ENCODE measurements at regions not wholly inside any gene's neighbourhood (a gene's known extent, or its start where the extent isn't known, plus 50 kb on each side); places are given as distances from the start of the nearest gene placed in this dataset.

GRCh38 chrX:22325096-22325495 lies 52.4 kb downstream of the CBLL2 start:
- no peak for DNase-seq

- no peak for DNase-seq
Measured at GRCh38 chrX:22329783-22330182, 57.1 kb downstream of the CBLL2 start.

- no peak for DNase-seq
Measured at GRCh38 chrX:22338740-22339139, 66.0 kb downstream of the CBLL2 start.

DNA sequence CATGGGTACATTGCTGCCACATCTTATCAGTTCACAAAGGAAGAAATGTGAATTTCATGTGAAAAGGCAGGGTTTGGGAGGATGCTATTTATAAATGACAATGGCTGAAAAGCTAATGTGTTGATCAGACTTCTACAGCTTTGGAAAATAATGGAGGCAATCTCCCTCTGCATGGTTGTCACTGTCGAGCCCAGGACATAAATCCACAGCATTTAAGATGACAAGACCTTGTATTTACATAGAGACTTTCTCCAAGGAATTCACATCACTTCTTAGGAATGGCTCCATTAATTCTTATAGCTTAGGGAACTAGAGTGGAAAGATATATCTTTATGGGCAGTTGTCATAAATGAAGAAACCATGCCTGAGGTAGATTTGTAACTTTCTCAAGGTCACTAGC lies 66.7 kb downstream of the CBLL2 start:
- DNase-seq = no peak

GRCh38 chrX:22340022-22340616 lies 67.4 kb downstream of the CBLL2 start:
- DNase-seq = no peak

- DNase-seq = no peak
Measured at GRCh38 chrX:22343192-22343591, 70.5 kb downstream of the CBLL2 start.

- no peak for DNase-seq
Measured at GRCh38 chrX:22345884-22346283, 73.2 kb downstream of the CBLL2 start.

DNA sequence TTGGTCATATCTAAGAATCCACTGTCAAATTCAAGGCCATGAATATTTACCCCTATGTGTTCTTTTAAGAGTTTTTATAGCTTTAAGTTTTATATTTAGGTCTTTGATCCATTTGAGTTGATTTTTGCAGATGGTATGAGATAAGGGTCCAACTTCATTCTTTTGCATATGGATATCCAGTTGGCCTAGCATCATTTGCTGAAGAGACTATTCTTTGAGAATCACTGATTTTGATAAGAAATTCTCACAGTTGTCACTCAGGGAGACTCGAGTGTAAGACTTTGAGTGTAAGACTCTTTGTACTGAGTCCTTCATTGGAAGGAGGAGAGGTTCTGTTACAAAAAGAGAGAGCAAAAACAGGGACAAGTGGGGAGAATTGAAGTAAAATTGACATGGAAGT lies 74.8 kb downstream of the CBLL2 start:
- no peak for DNase-seq

DNA sequence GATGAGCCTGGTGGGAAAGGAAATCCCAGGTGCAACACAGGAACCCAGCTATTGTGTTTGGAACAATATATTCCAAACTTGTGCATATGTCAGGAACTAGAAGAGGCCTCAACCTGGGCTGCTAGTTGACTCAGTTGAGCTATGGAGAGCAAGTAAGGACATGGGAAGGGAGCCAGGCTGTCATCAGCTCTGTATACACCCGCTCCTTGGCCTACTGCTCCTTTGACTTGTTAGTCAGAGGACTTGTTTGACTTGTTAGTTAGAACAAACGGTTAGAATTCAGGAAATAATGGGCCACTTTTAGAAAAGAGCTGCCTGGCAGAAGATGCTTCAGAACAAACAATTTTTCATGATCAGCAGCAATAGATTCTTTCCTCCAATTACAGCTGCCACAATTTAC lies 76.4 kb downstream of the CBLL2 start:
- no peak for DNase-seq

DNA sequence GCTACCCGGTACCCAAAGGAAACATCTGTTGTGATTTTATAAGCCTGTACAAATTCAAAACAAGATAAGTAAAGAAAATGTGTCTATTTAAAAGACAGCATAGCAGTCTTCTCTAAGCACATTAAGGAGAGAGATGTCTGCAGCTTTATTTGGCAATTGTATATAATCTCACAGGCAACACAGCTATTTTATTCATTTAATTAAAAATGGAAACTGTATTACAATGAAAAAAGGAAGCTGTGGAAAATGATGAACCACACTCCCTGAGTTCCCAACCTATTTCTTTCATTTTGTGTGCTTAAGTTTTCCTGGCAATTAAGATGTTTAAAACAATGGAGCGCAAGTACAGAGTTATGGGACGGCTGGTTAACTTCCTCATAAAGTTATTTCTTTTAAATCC lies 78.4 kb downstream of the CBLL2 start:
- DNase-seq = no peak

GRCh38 chrX:22351966-22352365 lies 79.3 kb downstream of the CBLL2 start:
- no peak for DNase-seq

DNA sequence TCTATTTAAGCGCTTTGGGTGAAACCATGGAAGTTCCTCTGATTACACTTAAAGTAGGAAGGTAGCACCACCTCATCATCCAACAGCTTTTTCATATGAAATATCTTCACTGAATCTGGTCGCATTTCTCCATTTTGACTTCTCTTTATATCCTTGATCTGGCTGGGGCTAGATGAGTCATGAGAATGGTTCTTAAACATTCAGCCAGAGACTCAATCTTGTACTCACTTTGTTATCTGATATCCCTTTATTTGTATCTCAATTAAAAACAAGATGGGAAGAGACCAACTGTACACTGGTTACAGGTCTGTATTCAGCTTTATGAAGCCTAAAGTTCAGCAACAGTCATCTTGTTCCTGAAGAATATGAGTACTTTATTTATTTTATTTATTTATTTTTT lies 84.9 kb downstream of the CBLL2 start:
- no peak for DNase-seq

- no peak for DNase-seq
Measured at GRCh38 chrX:22360129-22360528, 87.4 kb downstream of the CBLL2 start.

- DNase-seq = no peak
Measured at GRCh38 chrX:22365460-22365859, 92.7 kb downstream of the CBLL2 start.

DNA sequence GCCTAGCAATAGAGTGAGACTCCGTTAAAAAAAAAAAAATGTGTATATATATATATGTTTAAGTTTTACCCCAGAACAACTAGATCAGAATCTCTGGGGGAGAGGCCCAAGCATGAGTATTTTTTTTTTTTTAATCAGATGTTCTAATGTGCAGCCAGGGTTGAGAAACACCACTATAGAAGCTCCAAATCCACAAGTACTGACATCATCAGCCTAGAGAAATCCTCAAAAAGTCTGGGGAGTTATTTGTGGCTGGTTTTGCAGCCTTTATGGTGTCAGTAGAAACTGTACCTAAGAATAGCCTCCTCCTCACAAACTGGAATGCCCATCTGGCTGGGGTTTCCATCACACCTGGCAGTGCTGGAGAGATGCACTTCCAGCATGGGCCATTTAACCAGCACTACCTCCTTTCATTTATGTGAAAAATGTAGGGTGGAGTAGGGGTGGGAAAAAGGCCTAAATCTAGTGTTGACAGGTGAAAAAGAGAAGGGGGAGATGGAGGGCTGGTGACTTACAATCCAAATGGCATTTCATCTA lies 93.5 kb downstream of the CBLL2 start:
- DNase-seq = no peak

DNA sequence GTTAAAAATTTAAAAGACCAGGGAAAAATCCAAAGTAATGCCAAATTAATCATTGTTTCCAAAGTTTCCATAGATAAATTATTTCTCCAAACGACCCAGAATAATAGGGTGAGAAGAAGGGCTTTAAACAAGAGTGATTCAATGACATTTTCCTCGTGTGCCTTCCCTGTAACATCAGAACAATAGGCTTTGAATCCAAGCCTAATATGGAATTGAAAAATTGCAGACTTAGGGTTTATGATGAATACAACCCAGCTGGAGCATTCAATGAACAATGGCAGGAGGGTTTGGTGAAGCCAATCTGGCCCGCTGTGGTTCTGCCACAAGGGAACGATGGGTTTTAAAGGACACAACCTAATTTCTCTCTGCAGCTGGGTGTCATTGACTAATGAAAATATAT lies 94.2 kb downstream of the CBLL2 start:
- no peak for DNase-seq

- DNase-seq = no peak
Measured at GRCh38 chrX:22373094-22373493, 100.4 kb downstream of the CBLL2 start.

GRCh38 chrX:22373766-22374165 lies 101.1 kb downstream of the CBLL2 start:
- no peak for DNase-seq

GRCh38 chrX:22376369-22376768 lies 103.7 kb downstream of the CBLL2 start:
- no peak for DNase-seq

DNA sequence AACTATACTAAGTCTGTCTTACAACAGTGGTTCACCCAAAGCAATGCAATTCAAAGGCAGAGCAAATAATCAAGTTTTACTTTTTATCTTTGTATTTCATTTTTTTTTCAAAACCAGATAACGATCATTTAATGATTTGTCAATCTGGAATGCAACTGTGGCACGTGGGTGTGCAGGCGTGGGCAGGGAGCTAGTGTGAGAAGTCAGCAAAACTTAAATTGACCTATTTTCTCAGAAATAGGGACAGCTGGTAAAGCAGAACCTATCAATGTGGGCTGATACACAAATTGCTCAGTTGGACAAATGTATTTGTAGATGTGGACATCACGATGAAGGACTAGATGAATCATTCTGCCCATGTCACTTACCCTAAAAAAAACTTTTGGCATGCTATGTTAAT lies 105.6 kb downstream of the CBLL2 start:
- DNase-seq = no peak

GRCh38 chrX:22383988-22384387 lies 111.3 kb downstream of the CBLL2 start:
- no peak for DNase-seq

GRCh38 chrX:22389556-22390179 lies 117.0 kb downstream of the CBLL2 start:
- no peak for DNase-seq

DNA sequence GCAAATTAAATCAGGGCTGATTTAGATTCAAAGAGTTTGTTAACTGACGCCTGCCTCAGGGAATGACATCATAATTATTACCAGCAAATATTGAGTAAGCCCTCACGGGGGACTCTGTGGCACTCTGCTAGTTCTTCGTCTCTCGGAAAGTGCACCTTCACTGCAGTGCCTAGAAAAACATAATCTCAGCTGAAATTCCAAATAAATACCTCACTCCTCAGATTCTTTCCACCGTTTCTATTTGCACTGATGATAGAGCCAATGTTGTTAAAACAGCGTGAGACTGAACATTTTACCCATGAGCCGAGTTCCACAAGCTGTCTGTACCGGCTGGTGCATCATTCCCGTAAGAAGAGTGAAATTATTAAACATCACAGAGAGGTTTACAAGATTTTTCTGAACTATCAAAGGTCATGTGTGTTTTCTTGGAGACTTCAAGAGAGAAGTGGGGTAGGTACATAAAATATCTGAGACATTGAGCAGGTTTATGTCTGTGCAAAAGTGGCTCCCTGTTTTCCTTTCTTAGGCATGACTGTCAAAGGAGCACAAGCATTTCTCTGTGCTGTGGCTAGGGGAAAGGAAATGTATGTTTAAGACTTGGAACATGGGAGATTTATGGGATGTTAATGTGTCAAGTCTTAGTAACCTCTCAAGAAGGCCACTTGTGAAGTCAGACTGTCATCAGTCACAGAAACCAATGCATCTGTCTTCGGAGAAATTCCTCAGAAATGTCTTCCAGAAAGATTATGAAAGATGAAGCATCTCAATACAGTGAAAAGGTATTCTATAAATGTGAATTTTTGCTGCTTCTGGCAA lies 119.6 kb downstream of the CBLL2 start:
- DNase-seq = no peak

- DNase-seq = no peak
Measured at GRCh38 chrX:22395372-22395771, 122.7 kb downstream of the CBLL2 start.
